22Rv1 (cell line): ENCODE measurements at regions not wholly inside any gene's neighbourhood (a gene's known extent, or its start where the extent isn't known, plus 50 kb on each side); places are given as distances from the start of the nearest gene placed in this dataset.

Experiments
- CTCF ChIP-seq: fragments of 450-650 bp; IDR thresholded peaks from 2 replicates; pipeline ENCODE4 v1.5.1; 2017; ENCODE audit warnings: mild to moderate bottlenecking
- ZFX ChIP-seq: fragments of 450-650 bp; IDR thresholded peaks from 2 replicates; pipeline ENCODE4 v1.6.1; 2017; ENCODE audit warnings: antibody characterized with exemption, borderline replicate concordance

GRCh38 chr13:99066219-99066618 lies 88.4 kb upstream of the DOCK9 start:
- TF ChIP-seq CTCF (no peak), ZFX (no peak)
